ENCODE measurements at regions not wholly inside any gene's neighbourhood (a gene's known extent, or its start where the extent isn't known, plus 50 kb on each side); places are given as distances from the start of the nearest gene placed in this dataset.

DNA sequence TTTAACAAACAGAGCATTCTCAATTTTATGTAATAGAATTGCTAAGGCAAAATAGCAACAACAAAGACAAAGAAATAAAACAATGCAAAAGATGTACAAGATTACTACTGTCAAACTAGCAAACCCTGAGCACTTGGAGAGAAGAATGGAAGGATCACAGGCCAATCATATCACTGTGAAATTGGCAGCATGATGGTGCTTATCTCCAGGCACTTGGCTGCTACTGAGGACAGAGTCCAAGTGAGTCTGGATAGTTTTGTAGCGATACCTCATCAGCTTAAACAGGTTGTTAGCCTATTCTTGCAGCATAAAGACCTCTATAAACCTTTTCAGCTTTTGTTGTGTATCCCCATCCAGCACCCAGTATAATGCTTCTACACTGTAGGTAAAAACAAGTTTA is 117.7 kb downstream of the C4orf33 start:
- Histone ChIP-seq H3K27ac (ENCODE audit: low read depth in 1 of 2, low read length in 2 of 2) (no peak overlapping the region), H3K9me3 (ENCODE audit: control insufficient read depth in 4 of 4, low read length in 3 of 4) (no peaks in the 10 kb centered on the region), H3K4me3 (ENCODE audit: low read depth in 1 of 3, low read length in 3 of 3) (no peak overlapping the region), H3K27me3 (ENCODE audit: control insufficient read depth in 4 of 4, insufficient read depth in 4 of 4, low read length in 3 of 4) (no peaks in the 10 kb centered on the region), H3K36me3 (ENCODE audit: control insufficient read depth in 4 of 4, insufficient read depth in 3 of 4, low read depth in 1 of 4, low read length in 3 of 4) (no peaks in the 10 kb centered on the region), H3K4me1 (ENCODE audit: control insufficient read depth in 4 of 4, insufficient read depth in 4 of 4, low read length in 3 of 4) (no peaks in the 10 kb centered on the region), H3K9ac (ENCODE audit: low read depth in 1 of 2, low read length in 2 of 2) (no peak overlapping the region)
- no peak for DNase-seq (ENCODE audit: low spot score)
- WGBS: 38% methylated on average over 1 of the region's 1 CpG
- TF ChIP-seq GABPA (IDR thresholded peaks at IDR 0.05 in 1 of 2, conservative IDR thresholded peaks at IDR 0.05 in 1 of 2) (no peak), FOXA2 (IDR thresholded peaks at IDR 0.05) (no peak), HNF4G (IDR thresholded peaks at IDR 0.05) (no peak), RAD21 (IDR thresholded peaks at IDR 0.05) (no peak), TAF1 (conservative IDR thresholded peaks at IDR 0.05) (no peak)
- TF ChIP-seq, protein P1, sequence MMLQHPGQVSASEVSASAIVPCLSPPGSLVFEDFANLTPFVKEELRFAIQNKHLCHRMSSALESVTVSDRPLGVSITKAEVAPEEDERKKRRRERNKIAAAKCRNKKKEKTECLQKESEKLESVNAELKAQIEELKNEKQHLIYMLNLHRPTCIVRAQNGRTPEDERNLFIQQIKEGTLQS (IDR thresholded peaks at IDR 0.05): no peak

DNA sequence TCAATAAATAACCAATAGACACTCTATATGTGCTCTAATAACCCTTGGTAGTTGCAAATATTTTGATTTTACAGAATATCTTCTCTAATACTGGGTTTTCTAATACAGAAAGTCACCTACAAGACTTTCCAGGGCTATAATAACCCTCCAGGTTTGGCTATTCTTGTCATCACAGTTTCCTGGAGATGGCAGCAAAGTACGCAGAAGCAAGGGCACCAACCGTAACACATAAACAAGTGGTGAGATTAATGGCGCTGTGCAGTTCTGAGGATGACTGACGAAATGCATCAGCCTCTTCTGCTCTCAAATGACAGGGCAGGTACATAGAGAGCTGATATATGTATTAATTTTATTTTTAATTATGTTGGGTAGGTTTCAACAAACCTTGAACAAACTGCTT is 122.4 kb downstream of the C4orf33 start:
- no peaks in the 10 kb centered on the region for H3K27me3 ChIP-seq (ENCODE audit: control insufficient read depth in 4 of 4, insufficient read depth in 4 of 4, low read length in 3 of 4)
- DNase-seq (ENCODE audit: low spot score): no peak
- no peak overlapping the region for H3K9ac ChIP-seq (ENCODE audit: low read depth in 1 of 2, low read length in 2 of 2)
- H3K36me3 ChIP-seq (ENCODE audit: control insufficient read depth in 4 of 4, insufficient read depth in 3 of 4, low read depth in 1 of 4, low read length in 3 of 4): no peaks in the 10 kb centered on the region
- no peaks in the 10 kb centered on the region for H3K9me3 ChIP-seq (ENCODE audit: control insufficient read depth in 4 of 4, low read length in 3 of 4)
- WGBS: 32% methylated on average over 4 of the region's 4 CpGs
- H3K4me1 ChIP-seq (ENCODE audit: control insufficient read depth in 4 of 4, insufficient read depth in 4 of 4, low read length in 3 of 4): no peaks in the 10 kb centered on the region
- peak; percentile 29 for TF ChIP-seq YY1 (IDR thresholded peaks at IDR 0.05)
- TF ChIP-seq JUND (IDR thresholded peaks at IDR 0.05): no peak
- peak; percentile 86 to 91 for TF ChIP-seq RAD21 (IDR thresholded peaks at IDR 0.05)
- TF ChIP-seq RXRA (IDR thresholded peaks at IDR 0.05): no peak
- TF ChIP-seq, protein P2, sequence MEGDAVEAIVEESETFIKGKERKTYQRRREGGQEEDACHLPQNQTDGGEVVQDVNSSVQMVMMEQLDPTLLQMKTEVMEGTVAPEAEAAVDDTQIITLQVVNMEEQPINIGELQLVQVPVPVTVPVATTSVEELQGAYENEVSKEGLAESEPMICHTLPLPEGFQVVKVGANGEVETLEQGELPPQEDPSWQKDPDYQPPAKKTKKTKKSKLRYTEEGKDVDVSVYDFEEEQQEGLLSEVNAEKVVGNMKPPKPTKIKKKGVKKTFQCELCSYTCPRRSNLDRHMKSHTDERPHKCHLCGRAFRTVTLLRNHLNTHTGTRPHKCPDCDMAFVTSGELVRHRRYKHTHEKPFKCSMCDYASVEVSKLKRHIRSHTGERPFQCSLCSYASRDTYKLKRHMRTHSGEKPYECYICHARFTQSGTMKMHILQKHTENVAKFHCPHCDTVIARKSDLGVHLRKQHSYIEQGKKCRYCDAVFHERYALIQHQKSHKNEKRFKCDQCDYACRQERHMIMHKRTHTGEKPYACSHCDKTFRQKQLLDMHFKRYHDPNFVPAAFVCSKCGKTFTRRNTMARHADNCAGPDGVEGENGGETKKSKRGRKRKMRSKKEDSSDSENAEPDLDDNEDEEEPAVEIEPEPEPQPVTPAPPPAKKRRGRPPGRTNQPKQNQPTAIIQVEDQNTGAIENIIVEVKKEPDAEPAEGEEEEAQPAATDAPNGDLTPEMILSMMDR (IDR thresholded peaks at IDR 0.05; ENCODE audit: low read depth, low read length, missing input control): peak; percentile 47
- no peak overlapping the region for H3K4me3 ChIP-seq (ENCODE audit: low read depth in 1 of 3, low read length in 3 of 3)
- no peak overlapping the region for H3K27ac ChIP-seq (ENCODE audit: low read depth in 1 of 2, low read length in 2 of 2)

DNA sequence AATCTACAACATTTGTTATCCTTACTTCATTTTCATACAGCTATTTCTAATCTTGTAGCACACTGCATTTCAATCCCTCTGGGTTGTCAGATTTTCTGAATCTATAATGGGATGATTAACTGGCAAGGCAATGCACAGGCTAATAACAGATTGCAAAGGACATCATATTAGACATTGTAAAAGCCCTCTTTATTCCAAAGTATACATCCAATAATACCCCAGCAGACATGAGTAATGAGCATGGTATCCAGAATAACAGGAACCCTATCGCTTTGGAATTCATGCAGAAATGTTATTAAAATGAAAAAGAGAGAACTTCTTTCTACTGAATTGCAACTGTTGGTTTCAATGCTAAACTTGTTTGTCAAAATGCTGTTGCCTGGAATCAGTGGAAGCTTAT is 122.9 kb downstream of the C4orf33 start:
- Histone ChIP-seq H3K27me3 (ENCODE audit: control insufficient read depth in 4 of 4, insufficient read depth in 4 of 4, low read length in 3 of 4) (no peaks in the 10 kb centered on the region), H3K9ac (ENCODE audit: low read depth in 1 of 2, low read length in 2 of 2) (no peak overlapping the region), H3K9me3 (ENCODE audit: control insufficient read depth in 4 of 4, low read length in 3 of 4) (no peaks in the 10 kb centered on the region), H3K36me3 (ENCODE audit: control insufficient read depth in 4 of 4, insufficient read depth in 3 of 4, low read depth in 1 of 4, low read length in 3 of 4) (no peaks in the 10 kb centered on the region), H3K4me3 (ENCODE audit: low read depth in 1 of 3, low read length in 3 of 3) (no peak overlapping the region), H3K27ac (ENCODE audit: low read depth in 1 of 2, low read length in 2 of 2) (no peak overlapping the region), H3K4me1 (ENCODE audit: control insufficient read depth in 4 of 4, insufficient read depth in 4 of 4, low read length in 3 of 4) (no peaks in the 10 kb centered on the region)
- WGBS: 87% methylated on average over 1 of the region's 1 CpG
- DNase-seq (ENCODE audit: low spot score): no peak
- TF ChIP-seq, protein P3, sequence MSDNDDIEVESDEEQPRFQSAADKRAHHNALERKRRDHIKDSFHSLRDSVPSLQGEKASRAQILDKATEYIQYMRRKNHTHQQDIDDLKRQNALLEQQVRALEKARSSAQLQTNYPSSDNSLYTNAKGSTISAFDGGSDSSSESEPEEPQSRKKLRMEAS (IDR thresholded peaks at IDR 0.05): no peak
- TF ChIP-seq YY1 (IDR thresholded peaks at IDR 0.05) (no peak), GABPA (IDR thresholded peaks at IDR 0.05 in 1 of 2, conservative IDR thresholded peaks at IDR 0.05 in 1 of 2) (no peak), FOXA2 (IDR thresholded peaks at IDR 0.05) (no peak), NR2F2 (IDR thresholded peaks at IDR 0.05) (no peak), EGR1 (IDR thresholded peaks at IDR 0.05; ENCODE audit: low read depth in 2 of 2) (no peak), RAD21 (IDR thresholded peaks at IDR 0.05) (no peak), RXRA (IDR thresholded peaks at IDR 0.05) (no peak), SP1 (IDR thresholded peaks at IDR 0.05) (no peak), TAF1 (conservative IDR thresholded peaks at IDR 0.05) (no peak), FOXA1 (IDR thresholded peaks at IDR 0.05) (no peak), HNF4A (conservative IDR thresholded peaks at IDR 0.05) (no peak), JUND (IDR thresholded peaks at IDR 0.05) (no peak)
- TF ChIP-seq, protein P2 (IDR thresholded peaks at IDR 0.05; ENCODE audit: low read depth, low read length, missing input control): no peak
- TF ChIP-seq, protein P1 (IDR thresholded peaks at IDR 0.05): no peak
- TF ChIP-seq, protein P4, sequence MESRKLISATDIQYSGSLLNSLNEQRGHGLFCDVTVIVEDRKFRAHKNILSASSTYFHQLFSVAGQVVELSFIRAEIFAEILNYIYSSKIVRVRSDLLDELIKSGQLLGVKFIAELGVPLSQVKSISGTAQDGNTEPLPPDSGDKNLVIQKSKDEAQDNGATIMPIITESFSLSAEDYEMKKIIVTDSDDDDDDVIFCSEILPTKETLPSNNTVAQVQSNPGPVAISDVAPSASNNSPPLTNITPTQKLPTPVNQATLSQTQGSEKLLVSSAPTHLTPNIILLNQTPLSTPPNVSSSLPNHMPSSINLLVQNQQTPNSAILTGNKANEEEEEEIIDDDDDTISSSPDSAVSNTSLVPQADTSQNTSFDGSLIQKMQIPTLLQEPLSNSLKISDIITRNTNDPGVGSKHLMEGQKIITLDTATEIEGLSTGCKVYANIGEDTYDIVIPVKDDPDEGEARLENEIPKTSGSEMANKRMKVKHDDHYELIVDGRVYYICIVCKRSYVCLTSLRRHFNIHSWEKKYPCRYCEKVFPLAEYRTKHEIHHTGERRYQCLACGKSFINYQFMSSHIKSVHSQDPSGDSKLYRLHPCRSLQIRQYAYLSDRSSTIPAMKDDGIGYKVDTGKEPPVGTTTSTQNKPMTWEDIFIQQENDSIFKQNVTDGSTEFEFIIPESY (IDR thresholded peaks at IDR 0.05): no peak
